ENCODE measurements at regions not wholly inside any gene's neighbourhood (a gene's known extent, or its start where the extent isn't known, plus 50 kb on each side); places are given as distances from the start of the nearest gene placed in this dataset.

DNA sequence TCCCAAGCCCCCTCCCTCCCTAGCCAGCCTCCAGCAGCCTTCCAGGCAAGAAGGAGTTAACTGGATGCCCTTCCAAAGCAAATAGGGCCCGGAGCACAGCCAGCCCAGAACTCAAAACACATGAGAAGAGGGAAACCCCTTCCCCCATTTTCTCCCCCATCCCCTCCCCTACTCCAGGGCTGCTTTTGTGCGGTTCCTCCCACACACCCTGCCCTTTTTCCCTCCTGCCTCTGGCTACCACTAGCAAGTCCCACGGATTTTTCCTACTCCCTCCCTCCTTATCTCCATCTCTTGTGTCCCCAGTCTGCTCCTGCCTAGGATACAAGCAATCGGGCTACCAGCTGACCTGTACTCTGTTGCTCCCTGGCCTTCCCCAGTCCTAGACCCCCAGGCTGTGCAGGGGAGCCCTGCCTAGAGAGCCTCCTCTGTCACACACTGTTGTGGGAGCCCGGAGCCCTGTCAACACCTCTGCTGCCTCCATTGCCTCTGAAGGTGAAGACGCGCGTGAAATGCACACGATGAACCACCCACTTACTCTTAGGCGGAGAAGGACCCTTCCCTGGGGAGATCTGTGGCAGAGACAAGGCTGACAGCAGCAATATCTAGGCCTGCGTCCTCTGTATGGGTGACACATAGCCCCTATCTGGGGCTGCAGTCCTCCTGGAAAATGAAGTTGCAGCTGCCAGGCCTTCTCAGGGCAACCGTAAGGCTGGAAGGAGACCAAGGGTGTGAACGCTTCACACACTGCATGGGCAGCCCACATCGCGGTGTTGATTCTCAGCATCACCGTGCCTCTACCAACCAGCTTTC lies 282.8 kb downstream of the MN1 start:
- intact Hi-C loops (cut with DNase I) = loop anchor here (10.0 kb wide), 1 partner anchor 276 kb away; no protein-coding TSS in a partner anchor
- no peak for ATAC-seq

DNA sequence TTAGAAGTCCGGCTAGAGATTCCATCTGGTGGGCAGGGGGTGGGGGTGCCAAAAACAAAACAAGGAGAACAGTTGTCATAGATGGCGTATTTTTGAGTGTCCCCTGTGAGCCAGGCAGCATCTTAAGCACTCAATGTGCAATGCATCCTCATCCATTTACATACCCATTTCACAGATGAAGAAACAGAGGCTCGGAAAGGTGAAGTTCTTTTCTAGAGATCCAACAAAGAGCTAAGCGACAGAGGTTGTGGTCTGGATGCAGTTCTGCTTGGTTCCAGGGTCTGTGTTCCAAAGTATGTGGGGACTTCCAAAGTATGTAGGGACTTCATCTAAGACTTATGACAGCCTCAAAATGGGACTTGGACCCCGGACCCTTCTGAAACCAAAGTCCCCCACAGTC lies 277.8 kb downstream of the MN1 start:
- intact Hi-C loops (cut with DNase I) = no loop called here
- DNase-seq (ENCODE audit: missing footprints) = no peak
- ATAC-seq = no peak

More for the DNA sequence above, 282.8 kb downstream of the MN1 start:
- DNase-seq (ENCODE audit: missing footprints) = no peak

- DNase-seq (ENCODE audit: missing footprints) = no peak
- ATAC-seq = no peak
- intact Hi-C loops (cut with DNase I) = no loop called here
Observed at GRCh38 chr22:27525711-27526110, 275.8 kb downstream of the MN1 start.

DNA sequence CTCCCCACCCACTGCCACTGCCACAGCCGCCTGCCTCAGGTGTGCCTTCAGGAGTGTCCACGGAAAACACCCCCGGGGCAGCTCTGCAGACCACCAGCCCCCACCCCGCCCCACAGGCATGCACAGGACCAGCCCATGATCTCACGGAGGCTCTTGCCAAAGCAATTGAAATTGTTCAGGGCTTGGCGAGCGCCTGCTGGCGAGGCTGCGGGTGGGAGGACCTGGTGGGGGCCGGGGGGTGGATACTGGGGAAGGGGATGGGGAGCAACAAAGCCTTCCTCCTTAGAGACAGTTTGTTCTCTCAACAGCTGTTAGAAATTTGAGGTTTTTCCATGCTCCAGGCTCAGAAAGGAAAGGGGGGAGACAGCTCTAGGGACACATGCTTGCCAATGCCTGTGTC lies 274.7 kb downstream of the MN1 start:
- ATAC-seq = no peak
- DNase-seq (ENCODE audit: missing footprints) = no peak

GRCh38 chr22:27531782-27532530 lies 269.6 kb downstream of the MN1 start:
- intact Hi-C loops (cut with DNase I) = no loop called here
- DNase-seq (ENCODE audit: missing footprints) (no peak), ATAC-seq (peak; percentile 68)

More for the DNA sequence above, 274.7 kb downstream of the MN1 start:
- intact Hi-C loops (cut with DNase I) = no loop called here

DNA sequence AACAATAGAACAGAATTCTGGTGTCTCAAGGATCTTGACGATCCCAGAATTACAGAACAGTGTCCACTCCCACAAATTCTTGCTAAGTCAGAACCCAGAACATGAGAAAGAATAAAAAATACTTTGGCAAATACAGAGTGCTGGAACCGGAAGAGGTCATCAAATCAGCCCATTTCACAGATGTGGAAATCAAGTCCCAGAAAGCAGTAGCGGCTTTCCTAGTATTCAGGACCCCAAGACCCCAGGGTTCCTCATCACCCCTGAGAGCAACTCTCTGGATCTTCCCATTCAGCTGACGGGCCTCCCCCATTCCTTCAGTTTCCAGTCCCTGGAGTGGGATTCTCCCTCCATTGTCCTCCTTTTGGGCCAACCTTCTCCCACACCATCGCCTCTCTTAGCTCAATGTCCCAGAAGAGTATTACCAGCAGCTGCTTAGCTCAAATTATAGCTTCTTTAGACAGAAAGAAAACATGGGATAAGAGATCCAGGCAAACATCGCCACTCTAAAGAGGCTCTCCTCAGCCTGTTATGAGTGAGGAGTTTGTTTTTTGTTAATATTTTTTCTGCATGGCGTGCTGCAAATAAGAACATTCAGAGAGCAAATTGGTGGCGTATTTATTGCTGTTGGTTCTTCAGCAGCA lies 268.3 kb downstream of the MN1 start:
- ATAC-seq (no peak), DNase-seq (ENCODE audit: missing footprints) (no peak)
- intact Hi-C loops (cut with DNase I) = no loop called here

GRCh38 chr22:27534720-27535125 lies 266.8 kb downstream of the MN1 start:
- no peak for DNase-seq (ENCODE audit: missing footprints)
- no peak for ATAC-seq
- intact Hi-C loops (cut with DNase I) = no loop called here

GRCh38 chr22:27535452-27535851 lies 266.1 kb downstream of the MN1 start:
- intact Hi-C loops (cut with DNase I) = no loop called here
- DNase-seq (ENCODE audit: missing footprints) (no peak), ATAC-seq (no peak)

DNA sequence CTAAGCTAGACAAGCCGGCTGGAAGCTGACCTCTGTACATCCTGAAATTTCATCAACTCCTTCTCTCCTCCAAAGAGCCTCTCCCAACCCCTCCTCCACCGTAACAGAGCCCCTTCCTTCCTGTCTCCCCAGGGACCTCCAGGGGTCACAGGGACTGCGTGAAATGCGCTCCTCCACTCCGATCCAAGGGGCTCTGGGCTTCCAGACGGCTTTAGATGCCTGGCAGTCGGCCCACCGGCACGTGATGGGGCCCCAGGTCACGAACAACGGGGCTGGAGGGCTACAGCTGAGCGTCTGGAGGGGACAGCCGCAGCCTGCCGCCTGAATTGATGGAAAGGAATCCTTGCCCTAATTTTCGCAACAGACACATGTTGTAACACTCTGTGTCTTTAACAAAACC lies 264.1 kb downstream of the MN1 start:
- ATAC-seq (peak; percentile 53), DNase-seq (ENCODE audit: missing footprints) (no peak)

DNA sequence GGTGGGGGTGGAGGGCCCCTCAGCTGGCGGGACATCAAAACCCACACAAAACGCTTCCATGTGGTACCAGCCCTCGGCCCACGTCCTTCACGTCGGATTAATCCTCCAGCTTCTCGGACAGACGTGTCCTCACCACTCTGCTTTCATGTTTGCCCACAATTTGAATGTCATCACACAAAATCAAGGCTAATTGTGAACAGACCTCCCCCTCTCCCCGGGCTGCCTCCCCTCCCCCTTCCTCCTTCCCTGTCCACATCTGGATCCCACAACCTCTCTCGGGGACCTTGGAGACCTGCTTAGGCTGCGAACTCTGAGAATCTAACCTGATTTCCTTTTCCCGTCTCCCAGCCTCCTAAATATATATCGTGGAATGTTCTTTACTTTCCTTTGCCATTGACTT lies 262.9 kb downstream of the MN1 start:
- ATAC-seq (no peak), DNase-seq (ENCODE audit: missing footprints) (no peak)
- intact Hi-C loops (cut with DNase I) = no loop called here

More for the DNA sequence above, 264.1 kb downstream of the MN1 start:
- intact Hi-C loops (cut with DNase I) = no loop called here

DNA sequence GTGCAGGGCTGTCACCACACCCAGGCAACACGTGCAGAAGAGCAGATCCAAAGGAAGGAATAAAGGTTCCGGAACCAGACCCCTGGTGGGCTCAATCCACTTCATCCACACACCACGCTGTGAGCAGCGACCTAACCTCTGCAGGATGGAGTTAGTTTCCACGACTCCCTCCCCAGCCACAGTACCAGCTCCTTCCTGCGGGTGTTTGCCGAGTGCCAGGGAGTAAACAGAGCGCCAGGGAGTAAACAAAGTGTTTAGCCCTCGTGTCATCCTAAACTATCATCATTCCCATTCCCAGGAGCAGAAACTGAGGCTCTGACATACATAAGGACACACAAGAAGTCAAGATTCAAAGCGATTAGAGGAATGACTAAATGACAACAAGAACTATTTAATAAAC lies 261.3 kb downstream of the MN1 start:
- intact Hi-C loops (cut with DNase I) = no loop called here
- ATAC-seq (no peak), DNase-seq (ENCODE audit: missing footprints) (no peak)

GRCh38 chr22:27540656-27541396 lies 260.7 kb downstream of the MN1 start:
- DNase-seq (ENCODE audit: missing footprints) (no peak), ATAC-seq (no peak)
- intact Hi-C loops (cut with DNase I) = no loop called here

GRCh38 chr22:27541836-27542235 lies 259.7 kb downstream of the MN1 start:
- intact Hi-C loops (cut with DNase I) = no loop called here
- DNase-seq (ENCODE audit: missing footprints) (no peak), ATAC-seq (no peak)

DNA sequence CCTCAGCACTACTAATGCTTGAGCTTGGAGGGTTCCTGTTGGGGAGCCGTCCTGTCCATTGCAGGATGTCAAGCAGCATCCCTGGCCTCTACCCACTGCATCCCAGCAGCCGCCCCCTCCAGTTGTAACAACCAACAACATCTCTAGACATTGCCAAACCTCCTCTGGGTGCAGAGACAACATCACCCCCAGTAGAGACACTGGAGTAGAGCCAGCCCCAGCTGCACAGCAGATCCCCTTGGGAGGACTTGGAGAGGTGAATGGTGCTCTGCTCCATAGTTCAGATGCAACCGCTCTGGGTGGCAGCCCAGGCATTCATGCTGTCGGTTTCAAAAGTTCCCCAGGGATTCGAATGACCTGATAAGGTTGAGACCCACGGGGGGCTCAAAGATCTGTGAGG lies 259.0 kb downstream of the MN1 start:
- no peak for DNase-seq (ENCODE audit: missing footprints)
- intact Hi-C loops (cut with DNase I) = no loop called here
- ATAC-seq = no peak

DNA sequence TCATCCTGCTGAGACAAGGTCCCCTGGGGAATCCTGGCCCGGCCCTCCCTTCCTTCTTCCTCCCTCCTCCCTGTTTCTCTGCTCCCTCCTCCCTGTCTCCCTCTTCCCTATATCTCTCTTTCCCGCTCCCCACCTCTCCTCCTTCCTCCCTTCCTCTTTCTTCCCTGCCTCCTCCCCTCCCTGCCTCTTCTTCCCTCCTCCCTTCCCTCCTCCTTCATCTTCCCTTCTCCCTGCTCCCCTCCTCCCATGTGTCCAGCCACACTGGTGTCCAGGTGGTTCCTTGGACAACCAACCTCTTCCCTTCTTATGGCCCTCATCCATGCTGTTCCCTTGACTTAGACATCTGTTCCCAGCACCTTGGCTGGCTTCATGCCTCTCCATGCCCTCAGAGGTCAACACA lies 258.1 kb downstream of the MN1 start:
- intact Hi-C loops (cut with DNase I) = no loop called here
- DNase-seq (ENCODE audit: missing footprints) (no peak), ATAC-seq (no peak)

DNA sequence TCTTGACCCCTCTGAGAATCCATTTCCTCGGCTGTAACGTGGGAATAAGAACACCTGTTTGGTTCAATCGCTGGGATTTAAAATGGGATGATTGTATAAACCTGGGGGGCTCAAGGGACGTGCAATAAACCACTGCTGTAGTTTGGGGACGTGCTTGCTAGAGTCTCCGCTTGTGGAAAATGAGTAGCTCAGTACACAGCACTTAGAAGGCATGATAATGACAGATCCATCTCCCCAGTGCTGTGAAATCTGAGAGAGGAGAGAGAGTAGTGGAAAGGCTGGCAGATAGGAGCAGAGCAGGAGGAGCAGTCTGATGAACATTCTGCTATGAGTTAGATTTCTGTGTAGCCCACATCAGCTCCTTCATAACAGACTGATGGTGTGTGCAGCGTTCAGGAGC lies 256.5 kb downstream of the MN1 start:
- DNase-seq (ENCODE audit: missing footprints) = no peak
- intact Hi-C loops (cut with DNase I) = no loop called here
- ATAC-seq = no peak

GRCh38 chr22:27546157-27546935 lies 255.2 kb downstream of the MN1 start:
- no peak for DNase-seq (ENCODE audit: missing footprints)
- intact Hi-C loops (cut with DNase I) = no loop called here
- no peak for ATAC-seq

DNA sequence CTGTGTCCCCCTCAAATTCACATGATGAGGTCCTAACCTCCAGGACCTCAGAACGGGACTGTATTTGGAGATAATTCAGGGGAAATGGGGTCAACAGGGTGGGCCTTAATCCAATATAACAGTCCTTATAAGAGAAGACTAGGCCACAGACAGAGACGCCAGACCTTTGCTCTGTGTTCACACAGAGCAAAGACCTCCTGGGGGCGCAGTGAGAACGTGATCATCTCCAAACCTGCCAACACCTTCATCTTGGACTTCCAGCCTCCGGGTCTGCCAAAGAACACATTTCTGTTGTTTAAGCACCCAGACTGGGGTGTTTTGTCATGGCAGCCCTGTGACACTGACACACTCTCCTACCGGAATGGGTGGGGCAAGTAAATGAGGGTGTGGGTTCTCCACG lies 250.2 kb downstream of the MN1 start:
- intact Hi-C loops (cut with DNase I) = no loop called here
- ATAC-seq = no peak

More for the DNA sequence above, 250.2 kb downstream of the MN1 start:
- no peak for DNase-seq (ENCODE audit: missing footprints)

All from Right ventricle myocardium inferior (tissue), 1 donor.